ENCODE measurements at regions not wholly inside any gene's neighbourhood (a gene's known extent, or its start where the extent isn't known, plus 50 kb on each side); places are given as distances from the start of the nearest gene placed in this dataset.

GRCh38 chr5:90054612-90055011 lies 354.9 kb downstream of the CETN3 start:
- Histone ChIP-seq H3K18ac (ENCODE audit: extremely low read depth, low read length) (no peak overlapping the region), H3K9me3 (ENCODE audit: insufficient read depth in 2 of 2, low read depth in 1 of 2, low read length in 1 of 2) (no peaks in the 10 kb centered on the region), H2AFZ (ENCODE audit: low read length) (no peak overlapping the region), H3K27ac (ENCODE audit: low read depth, low read length) (no peak overlapping the region), H3K4me3 (ENCODE audit: extremely low read depth in 1 of 4, insufficient read depth in 2 of 4, low read depth in 3 of 4, low read length in 4 of 4) (no peak overlapping the region), H4K5ac (ENCODE audit: insufficient read length, low read depth, low read length) (no peak overlapping the region), H2BK15ac (ENCODE audit: low read length) (no peak overlapping the region), H2BK12ac (ENCODE audit: low read depth, low read length) (no peak overlapping the region), H2AK5ac (ENCODE audit: low read depth, low read length) (no peak overlapping the region), H3K56ac (replicated peaks; ENCODE audit: insufficient read length, low read depth, low read length) (no peak overlapping the region), H3K4me2 (ENCODE audit: insufficient read depth in 1 of 2, low read depth in 2 of 2, low read length in 2 of 2) (no peak overlapping the region), H3K27me3 (replicated peaks in 1 of 4; ENCODE audit: control insufficient read depth in 3 of 4, extremely low read depth in 1 of 4, insufficient read depth in 3 of 4, low read length in 3 of 4) (no peaks in the 10 kb centered on the region), H3K79me2 (ENCODE audit: control insufficient read depth in 1 of 2, insufficient read depth in 2 of 2, low read length in 2 of 2) (no peaks in the 10 kb centered on the region), H3K4me1 (replicated peaks in 1 of 4; ENCODE audit: control insufficient read depth in 3 of 4, insufficient read depth in 4 of 4, low read length in 3 of 4) (peaks cover 0 to 5% (median 0%) of the 10 kb centered on the region in 4 experiments; a peak in 3 of 7 replicates), H3K14ac (ENCODE audit: insufficient read length) (no peak overlapping the region), H2BK120ac (replicated peaks; ENCODE audit: low read depth, low read length) (no peak overlapping the region), H2BK5ac (ENCODE audit: low read depth, low read length) (no peak overlapping the region), H3K23me2 (ENCODE audit: low read depth, low read length) (no peaks in the 10 kb centered on the region), H3K79me1 (ENCODE audit: low read depth, low read length) (no peaks in the 10 kb centered on the region), H3K23ac (ENCODE audit: insufficient read length) (no peak overlapping the region), H4K8ac (ENCODE audit: extremely low read depth, insufficient read depth, low read length) (no peak overlapping the region), H4K91ac (replicated peaks; ENCODE audit: insufficient read length, low read length) (no peak overlapping the region), H4K20me1 (replicated peaks in 1 of 2; ENCODE audit: control insufficient read depth in 1 of 2, insufficient read depth in 2 of 2, low read length in 2 of 2) (no peaks in the 10 kb centered on the region), H3K4ac (replicated peaks; ENCODE audit: insufficient read length, low read depth, low read length) (no peak overlapping the region), H2BK20ac (ENCODE audit: low read length) (no peak overlapping the region), H3K9ac (replicated peaks in 1 of 4; ENCODE audit: extremely low read depth in 1 of 4, low read depth in 3 of 4, low read length in 3 of 4) (no peak overlapping the region), H3K36me3 (ENCODE audit: control insufficient read depth in 2 of 4, insufficient read depth in 4 of 4, low read length in 3 of 4) (no peaks in the 10 kb centered on the region)
- TF ChIP-seq RAD21 (IDR thresholded peaks at IDR 0.05 in 1 of 2, conservative IDR thresholded peaks at IDR 0.05 in 1 of 2; ENCODE audit: low read depth in 2 of 2, low read length in 2 of 2) (no peak), KDM1A (IDR thresholded peaks at IDR 0.05; ENCODE audit: borderline replicate concordance, low read length) (no peak)
- ChIA-PET CTCF (ENCODE audit: partially characterized antibody) (interaction anchor here (0.7 to 1.0 kb wide), 2 partner anchors 125 to 1329 kb away, joined by 3 read pairs; no protein-coding TSS in a partner anchor), POLR2A (ENCODE audit: partially characterized antibody) (no interaction called here)
- 95% methylated on average over 3 of the region's 3 CpGs; no CpG with 5 or more reads in 1 of the 2 experiments for WGBS, 2 experiments (ENCODE audit: extremely low coverage in 1 of 2, insufficient coverage in 1 of 2, insufficient read length in 1 of 2, insufficient replicate concordance in 2 of 2, low coverage in 1 of 2, low lambda C conversion rate in 2 of 2, missing lambda C conversion rate in 1 of 2)
- DNase-seq (ENCODE audit: low read depth in 1 of 2, low spot score in 2 of 2) (no peak), FAIRE-seq (no peak)
